ENCODE measurements at regions not wholly inside any gene's neighbourhood (a gene's known extent, or its start where the extent isn't known, plus 50 kb on each side); places are given as distances from the start of the nearest gene placed in this dataset.
"Not testable (repeated sequence)": the region's sequence is repeated elsewhere in the genome, so short reads cannot be mapped to it uniquely, and the experiment has no call there.

- intact Hi-C loops (cut with DNase I; ENCODE audit: low total_unique reads): no loop called here
- no peak for DNase-seq
These were observed 307.2 kb downstream of the ACTR3B start for GRCh38 chr7:153066711-153067110.

GRCh38 chr7:153070141-153070540 is 310.6 kb downstream of the ACTR3B start:
- TF ChIP-seq CTCF (IDR thresholded peaks at IDR 0.05 in 4 of 5, conservative IDR thresholded peaks at IDR 0.05 in 1 of 5) (no peak), POLR2A (IDR thresholded peaks at IDR 0.05) (no peak)
- intact Hi-C loops (cut with DNase I; ENCODE audit: low total_unique reads): no loop called here
- in situ Hi-C loops (cut with MboI; ENCODE audit: low sequenced_read_pairs in 4 of 4): no loop called here
- Histone ChIP-seq H3K36me3 (no peaks in the 10 kb centered on the region), H3K27me3 (no peaks in the 10 kb centered on the region), H3K9me3 (no peaks in the 10 kb centered on the region), H3K4me1 (no peaks in the 10 kb centered on the region), H3K27ac (no peak overlapping the region), H3K4me3 (no peak overlapping the region)
- no peak for ATAC-seq
- no peak for DNase-seq

More at GRCh38 chr7:153066711-153067110, 307.2 kb downstream of the ACTR3B start:
- no peaks in the 10 kb centered on the region for H3K9me3 ChIP-seq
- H3K27me3 ChIP-seq: no peaks in the 10 kb centered on the region
- ATAC-seq: no peak
- in situ Hi-C loops (cut with MboI; ENCODE audit: low sequenced_read_pairs in 4 of 4): no loop called here
- TF ChIP-seq CTCF (IDR thresholded peaks at IDR 0.05 in 4 of 5, conservative IDR thresholded peaks at IDR 0.05 in 1 of 5) (no peak), POLR2A (IDR thresholded peaks at IDR 0.05) (no peak)
- no peaks in the 10 kb centered on the region for H3K36me3 ChIP-seq
- no peak overlapping the region for H3K4me3 ChIP-seq
- H3K4me1 ChIP-seq: no peaks in the 10 kb centered on the region
- H3K27ac ChIP-seq: no peak overlapping the region

GRCh38 chr7:153072806-153073205 is 313.3 kb downstream of the ACTR3B start:
- Histone ChIP-seq H3K27ac (no peak overlapping the region), H3K4me3 (no peak overlapping the region), H3K36me3 (no peaks in the 10 kb centered on the region), H3K4me1 (no peaks in the 10 kb centered on the region), H3K27me3 (no peaks in the 10 kb centered on the region), H3K9me3 (no peaks in the 10 kb centered on the region)
- no peak for ATAC-seq
- in situ Hi-C loops (cut with MboI; ENCODE audit: low sequenced_read_pairs in 4 of 4): no loop called here
- no peak for TF ChIP-seq POLR2A (IDR thresholded peaks at IDR 0.05)
- TF ChIP-seq CTCF (IDR thresholded peaks at IDR 0.05 in 4 of 5, conservative IDR thresholded peaks at IDR 0.05 in 1 of 5): no peak
- no peak for DNase-seq
- intact Hi-C loops (cut with DNase I; ENCODE audit: low total_unique reads): no loop called here

- H3K36me3 ChIP-seq; in situ Hi-C loops (cut with MboI; ENCODE audit: low sequenced_read_pairs in 4 of 4); H3K4me1 ChIP-seq; H3K27ac ChIP-seq; H3K27me3 ChIP-seq; intact Hi-C loops (cut with DNase I; ENCODE audit: low total_unique reads); H3K4me3 ChIP-seq; ATAC-seq; DNase-seq; H3K9me3 ChIP-seq: not testable (repeated sequence)
These were observed 316.7 kb downstream of the ACTR3B start for GRCh38 chr7:153076289-153076688.

- intact Hi-C loops (cut with DNase I; ENCODE audit: low total_unique reads) (no loop called here), in situ Hi-C loops (cut with MboI; ENCODE audit: low sequenced_read_pairs in 4 of 4) (no loop called here)
- no peak for ATAC-seq
These were observed 321.9 kb downstream of the ACTR3B start for GRCh38 chr7:153081496-153081895.

More at GRCh38 chr7:153081496-153081895, 321.9 kb downstream of the ACTR3B start:
- H3K27me3 ChIP-seq: no peaks in the 10 kb centered on the region
- no peaks in the 10 kb centered on the region for H3K36me3 ChIP-seq
- H3K9me3 ChIP-seq: no peaks in the 10 kb centered on the region
- no peak overlapping the region for H3K4me3 ChIP-seq
- TF ChIP-seq CTCF (IDR thresholded peaks at IDR 0.05 in 4 of 5, conservative IDR thresholded peaks at IDR 0.05 in 1 of 5): no peak
- no peak for TF ChIP-seq POLR2A (IDR thresholded peaks at IDR 0.05)
- H3K4me1 ChIP-seq: no peaks in the 10 kb centered on the region
- DNase-seq: no peak
- H3K27ac ChIP-seq: no peak overlapping the region

Measured in gastrocnemius medialis (tissue), 4 donors.